ENCODE measurements at regions not wholly inside any gene's neighbourhood (a gene's known extent, or its start where the extent isn't known, plus 50 kb on each side); places are given as distances from the start of the nearest gene placed in this dataset.
"Not testable (repeated sequence)": the region's sequence is repeated elsewhere in the genome, so short reads cannot be mapped to it uniquely, and the experiment has no call there.

- DNase-seq = no peak
These were observed 162.8 kb downstream of the FAM174A start for GRCh38 chr5:100697970-100698369.

GRCh38 chr5:100706776-100707175 is 171.6 kb downstream of the FAM174A start:
- peak; percentile 97 for DNase-seq

- no peak for DNase-seq
These were observed 173.5 kb downstream of the FAM174A start for GRCh38 chr5:100708645-100709171.

- no peak for DNase-seq
These were observed 174.6 kb downstream of the FAM174A start for GRCh38 chr5:100709771-100710170.

- DNase-seq = not testable (repeated sequence)
These were observed 179.6 kb downstream of the FAM174A start for GRCh38 chr5:100714780-100715179.

GRCh38 chr5:100722657-100723056 is 180.4 kb downstream of the ST8SIA4 start:
- DNase-seq = no peak

- no peak for DNase-seq
These were observed 179.9 kb downstream of the ST8SIA4 start for GRCh38 chr5:100723229-100723628.

- DNase-seq = no peak
These were observed 177.0 kb downstream of the ST8SIA4 start for GRCh38 chr5:100726116-100726515.

GRCh38 chr5:100731768-100732167 is 171.3 kb downstream of the ST8SIA4 start:
- peak; percentile 26 for DNase-seq

- peak; percentile 83 for DNase-seq
These were observed 156.4 kb downstream of the ST8SIA4 start for GRCh38 chr5:100746730-100747129.

- no peak for DNase-seq
These were observed 153.3 kb downstream of the ST8SIA4 start for GRCh38 chr5:100749771-100750284.

GRCh38 chr5:100755435-100755834 is 147.6 kb downstream of the ST8SIA4 start:
- DNase-seq = no peak
